Spleen (tissue), 11 donors: ENCODE measurements at regions not wholly inside any gene's neighbourhood (a gene's known extent, or its start where the extent isn't known, plus 50 kb on each side); places are given as distances from the start of the nearest gene placed in this dataset.

ENCODE experiments used
- DNase-seq: peaks from one replicate; pipeline ENCODE4 v3.0.0-alpha.2; 2020
- H3K27ac ChIP-seq, 8 donors: fragments of 200-600 bp; sonication (generic) in 7 of 8; 1 replicate in 4 of 8; 2 replicates in 4 of 8; pipeline versions ENCODE4 v1.5.0 to v1.8.0; 2016 to 2021; ENCODE audit warnings: inconsistent platforms in 4 of 8, mild to moderate bottlenecking in 4 of 8, moderate library complexity in 1 of 8
- H3K27me3 ChIP-seq, 7 donors: fragments of 200-600 bp; sonication (generic) in 6 of 7; replicated peaks in 1 of 7; 1 replicate in 4 of 7; 2 replicates in 3 of 7; pipeline versions ENCODE4 v1.5.0 to v1.8.0; 2016 to 2021; ENCODE audit warnings: inconsistent platforms in 3 of 7, mild to moderate bottlenecking in 1 of 7
- H3K36me3 ChIP-seq, 6 donors: fragments of 200-600 bp; sonication (generic) in 5 of 6; 1 replicate in 4 of 6; 2 replicates in 2 of 6; pipeline versions ENCODE4 v1.5.0 to v1.8.0; 2016 to 2021; ENCODE audit warnings: inconsistent platforms in 2 of 6
- H3K4me1 ChIP-seq, 6 donors: fragments of 200-600 bp; sonication (generic) in 5 of 6; 1 replicate in 3 of 6; 2 replicates in 3 of 6; pipeline versions ENCODE4 v1.5.0 to v1.8.0; 2016 to 2021; ENCODE audit warnings: inconsistent platforms in 3 of 6
- H3K4me3 ChIP-seq, 8 donors: fragments of 200-600 bp; sonication (generic) in 7 of 8; 1 replicate in 4 of 8; 2 replicates in 4 of 8; pipeline versions ENCODE4 v1.5.0 to v1.8.0; 2016 to 2021; ENCODE audit warnings: inconsistent platforms in 4 of 8, mild to moderate bottlenecking in 4 of 8, moderate library complexity in 2 of 8
- H3K9me3 ChIP-seq, 8 donors: fragments of 200-600 bp; sonication (generic) in 7 of 8; 1 replicate in 4 of 8; 2 replicates in 4 of 8; pipeline versions ENCODE4 v1.5.0 to v1.8.0; 2016 to 2021; ENCODE audit warnings: inconsistent platforms in 4 of 8
- POLR2A ChIP-seq, 3 donors: fragments of 450-650 bp; IDR thresholded peaks; one replicate each; pipeline ENCODE4 v1.5.1; 2017; ENCODE audit warnings: antibody characterized with exemption in 3 of 3, mild to moderate bottlenecking in 1 of 3
- POLR2AphosphoS5 ChIP-seq, 3 donors: sonication (generic); formaldehyde crosslinking; IDR thresholded peaks; one replicate each; pipeline ENCODE4 v1.5.1; 2017; ENCODE audit warnings: antibody characterized with exemption in 3 of 3
- WGBS, 5 donors: extraction: QIAGEN DNeasy Blood & Tissue Kit in 3 of 5; methylation state at CpG; one replicate each; pipeline versions ENCODE4 v1.1.5 to v1.1.7; 2013 to 2018; 5-methylcytosine and 5-hydroxymethylcytosine counted together
- intact Hi-C: fragments of 100-400 bp; cut with DNase I; formaldehyde crosslinking; loops from one replicate; pipeline ENCODE4 v1.15.0; 2023; ENCODE audit warnings: low total_unique reads
- TF ChIP-seq, protein P1 (sequence below), 11 experiments: fragments of 200-600 bp in 7 of 11; fragments of 450-650 bp in 4 of 11; sonication (generic) in 4 of 11; IDR thresholded peaks in 8 of 11; conservative IDR thresholded peaks in 3 of 11; 1 replicate in 7 of 11; 2 replicates in 4 of 11; pipeline versions ENCODE4 v1.4.0 to v1.8.0; 2016 to 2021; ENCODE audit warnings: antibody characterized with exemption in 11 of 11, inconsistent platforms in 4 of 11, mild to moderate bottlenecking in 1 of 11
- donor health status: healthy with polysubstance abuse.
- donor health status: DM: no; HTN: no; CAD: no; lungs with moderate emphysema.
- donor health status: DM: no; HTN: no; CAD: no.
- donor health status: Bipolar disorder and iron deficiency.
- donor health status: healthy.
- donor health status: DM: no; HTN: no; CAD: no.
- donor health status: DM: yes; HTN: yes; CAD: no.

- WGBS, 5 donors, result 75 to 88% (median 83%) methylated on average over 3 of the region's 3 CpGs
- DNase-seq, result no peak
- Histone ChIP-seq H3K27me3 (no peaks in the 10 kb centered on the region), H3K36me3 (no peaks in the 10 kb centered on the region), H3K27ac (no peak overlapping the region), H3K4me3 (no peak overlapping the region), H3K4me1 (no peaks in the 10 kb centered on the region), H3K9me3 (peaks cover 0 to 11% (median 0%) of the 10 kb centered on the region in 8 donors)
- intact Hi-C loops, result no loop called here
- TF ChIP-seq POLR2A (IDR thresholded peaks at IDR 0.05) (no peak), POLR2AphosphoS5 (IDR thresholded peaks at IDR 0.05) (no peak)
- TF ChIP-seq, protein P1, sequence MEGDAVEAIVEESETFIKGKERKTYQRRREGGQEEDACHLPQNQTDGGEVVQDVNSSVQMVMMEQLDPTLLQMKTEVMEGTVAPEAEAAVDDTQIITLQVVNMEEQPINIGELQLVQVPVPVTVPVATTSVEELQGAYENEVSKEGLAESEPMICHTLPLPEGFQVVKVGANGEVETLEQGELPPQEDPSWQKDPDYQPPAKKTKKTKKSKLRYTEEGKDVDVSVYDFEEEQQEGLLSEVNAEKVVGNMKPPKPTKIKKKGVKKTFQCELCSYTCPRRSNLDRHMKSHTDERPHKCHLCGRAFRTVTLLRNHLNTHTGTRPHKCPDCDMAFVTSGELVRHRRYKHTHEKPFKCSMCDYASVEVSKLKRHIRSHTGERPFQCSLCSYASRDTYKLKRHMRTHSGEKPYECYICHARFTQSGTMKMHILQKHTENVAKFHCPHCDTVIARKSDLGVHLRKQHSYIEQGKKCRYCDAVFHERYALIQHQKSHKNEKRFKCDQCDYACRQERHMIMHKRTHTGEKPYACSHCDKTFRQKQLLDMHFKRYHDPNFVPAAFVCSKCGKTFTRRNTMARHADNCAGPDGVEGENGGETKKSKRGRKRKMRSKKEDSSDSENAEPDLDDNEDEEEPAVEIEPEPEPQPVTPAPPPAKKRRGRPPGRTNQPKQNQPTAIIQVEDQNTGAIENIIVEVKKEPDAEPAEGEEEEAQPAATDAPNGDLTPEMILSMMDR (IDR thresholded peaks at IDR 0.05 in 8 of 11, conservative IDR thresholded peaks at IDR 0.05 in 3 of 11), result no peak
Observed at GRCh38 chr9:73745598-73745997, 593.9 kb downstream of the ANXA1 start.

DNA sequence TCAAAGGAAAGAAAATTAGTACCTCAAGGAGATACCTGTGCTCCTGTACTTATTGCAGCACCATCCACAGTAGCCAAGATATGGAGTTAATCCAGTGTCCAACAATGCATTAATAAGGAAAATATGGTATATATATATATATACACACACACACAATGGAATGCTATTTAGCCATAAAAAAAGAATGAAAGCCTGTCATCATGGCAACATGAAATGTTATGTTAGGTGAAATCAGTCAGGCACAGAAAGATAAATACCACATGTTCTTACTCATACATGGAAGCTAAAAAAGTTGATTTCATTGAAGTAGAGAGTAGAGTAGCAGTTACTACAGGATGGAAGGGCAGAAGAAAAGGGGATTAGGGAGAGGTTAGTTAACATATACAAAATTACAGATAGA lies 601.5 kb downstream of the ANXA1 start:
- H3K27ac ChIP-seq, result no peak overlapping the region
- H3K36me3 ChIP-seq, result no peaks in the 10 kb centered on the region
- no peak overlapping the region for H3K4me3 ChIP-seq
- H3K4me1 ChIP-seq, result no peaks in the 10 kb centered on the region
- intact Hi-C loops, result no loop called here
- DNase-seq, result no peak
- no peaks in the 10 kb centered on the region for H3K27me3 ChIP-seq
- peaks cover 0 to 5% (median 0%) of the 10 kb centered on the region in 8 donors for H3K9me3 ChIP-seq
- TF ChIP-seq, protein P1 (IDR thresholded peaks at IDR 0.05 in 8 of 11, conservative IDR thresholded peaks at IDR 0.05 in 3 of 11), result no peak
- TF ChIP-seq POLR2A (IDR thresholded peaks at IDR 0.05) (no peak), POLR2AphosphoS5 (IDR thresholded peaks at IDR 0.05) (no peak)

DNA sequence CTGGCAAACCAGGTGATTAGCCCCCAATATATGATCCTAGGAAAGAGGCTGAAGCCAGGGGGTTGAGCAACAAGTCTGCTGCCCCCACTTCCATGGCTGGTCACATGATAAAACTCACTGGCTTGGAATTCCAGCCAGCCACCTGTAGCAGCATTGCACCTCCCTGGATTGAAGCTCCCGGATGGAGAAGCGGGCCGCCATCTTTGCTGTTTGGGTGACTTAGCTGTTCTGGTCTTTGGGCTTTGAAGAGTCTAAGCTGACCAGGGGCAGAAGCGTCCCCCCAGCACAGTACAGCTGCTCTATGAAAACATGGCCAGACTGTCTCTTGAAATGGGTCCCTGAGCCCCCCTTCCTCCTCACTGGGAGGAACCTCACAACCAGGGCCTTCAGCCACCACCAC lies 610.2 kb downstream of the ANXA1 start:
- WGBS, 5 donors, result 88 to 94% (median 89%) methylated on average over 3 to 4 of the region's 4 CpGs
- peak; percentile 41 for DNase-seq
- Histone ChIP-seq H3K9me3 (peaks cover 0 to 6% (median 4%) of the 10 kb centered on the region in 8 donors), H3K4me1 (no peaks in the 10 kb centered on the region), H3K27me3 (no peaks in the 10 kb centered on the region), H3K36me3 (no peaks in the 10 kb centered on the region), H3K27ac (no peak overlapping the region), H3K4me3 (no peak overlapping the region)
- no peak for TF ChIP-seq POLR2A (IDR thresholded peaks at IDR 0.05)
- TF ChIP-seq POLR2AphosphoS5 (IDR thresholded peaks at IDR 0.05), result no peak
- TF ChIP-seq, protein P1 (IDR thresholded peaks at IDR 0.05 in 8 of 11, conservative IDR thresholded peaks at IDR 0.05 in 3 of 11), result no peak
- intact Hi-C loops, result no loop called here

- 50 to 90% (median 80%) methylated on average over 1 of the region's 1 CpG for WGBS, 5 donors
- intact Hi-C loops, result no loop called here
- Histone ChIP-seq H3K36me3 (no peaks in the 10 kb centered on the region), H3K4me1 (no peaks in the 10 kb centered on the region), H3K9me3 (peaks cover 0 to 4% (median 0%) of the 10 kb centered on the region in 8 donors), H3K4me3 (no peak overlapping the region), H3K27ac (no peak overlapping the region), H3K27me3 (no peaks in the 10 kb centered on the region)
- TF ChIP-seq POLR2AphosphoS5 (IDR thresholded peaks at IDR 0.05) (no peak), POLR2A (IDR thresholded peaks at IDR 0.05) (no peak)
- TF ChIP-seq, protein P1 (IDR thresholded peaks at IDR 0.05 in 8 of 11, conservative IDR thresholded peaks at IDR 0.05 in 3 of 11), result no peak
- DNase-seq, result no peak
Observed at GRCh38 chr9:73773896-73774295, 622.2 kb downstream of the ANXA1 start.
